ENCODE measurements at regions not wholly inside any gene's neighbourhood (a gene's known extent, or its start where the extent isn't known, plus 50 kb on each side); places are given as distances from the start of the nearest gene placed in this dataset.

GRCh38 chr4:30815685-30816084 lies 95.5 kb downstream of the PCDH7 start:
- no peak for TF ChIP-seq CTCF (IDR thresholded peaks at IDR 0.05; ENCODE audit: unreplicated experiment)
- Mint-ChIP-seq H3K9me3 (ENCODE audit: unreplicated experiment) (no peaks in the 10 kb centered on the region), H3K4me1 (ENCODE audit: unreplicated experiment) (peaks cover 5% of the 10 kb centered on the region), H3K36me3 (ENCODE audit: low read depth, unreplicated experiment) (no peaks in the 10 kb centered on the region), H3K4me3 (ENCODE audit: unreplicated experiment) (no peak overlapping the region), H3K27ac (ENCODE audit: unreplicated experiment) (no peak overlapping the region), H3K27me3 (ENCODE audit: unreplicated experiment) (no peaks in the 10 kb centered on the region)
- DNase-seq (ENCODE audit: low spot score) = no peak

DNA sequence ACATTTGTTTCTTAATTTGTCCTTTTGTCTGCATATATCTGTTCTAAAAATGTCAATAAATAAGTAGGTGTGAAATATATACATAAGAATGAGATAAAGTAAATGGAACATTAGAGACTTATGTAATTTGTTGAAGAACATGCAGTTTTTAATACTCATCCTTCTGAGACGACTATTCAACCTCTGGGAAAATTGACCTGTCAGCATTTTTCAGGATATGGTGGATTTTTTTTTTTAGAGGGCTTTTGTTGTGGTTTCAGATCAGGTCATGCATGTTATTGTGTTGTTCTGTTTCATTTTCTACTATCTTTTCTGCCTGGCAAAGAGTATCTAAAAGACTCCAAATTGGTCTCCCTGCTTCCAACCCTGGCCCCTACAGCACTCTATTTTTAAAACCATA lies 97.3 kb downstream of the PCDH7 start:
- H3K4me1 Mint-ChIP-seq (ENCODE audit: unreplicated experiment) = peaks cover 5% of the 10 kb centered on the region
- no peak for TF ChIP-seq CTCF (IDR thresholded peaks at IDR 0.05; ENCODE audit: unreplicated experiment)
- H3K27me3 Mint-ChIP-seq (ENCODE audit: unreplicated experiment) = no peaks in the 10 kb centered on the region
- DNase-seq (ENCODE audit: low spot score) = no peak
- H3K4me3 Mint-ChIP-seq (ENCODE audit: unreplicated experiment) = no peak overlapping the region
- no peaks in the 10 kb centered on the region for H3K9me3 Mint-ChIP-seq (ENCODE audit: unreplicated experiment)
- H3K36me3 Mint-ChIP-seq (ENCODE audit: low read depth, unreplicated experiment) = no peaks in the 10 kb centered on the region
- H3K27ac Mint-ChIP-seq (ENCODE audit: unreplicated experiment) = no peak overlapping the region

DNA sequence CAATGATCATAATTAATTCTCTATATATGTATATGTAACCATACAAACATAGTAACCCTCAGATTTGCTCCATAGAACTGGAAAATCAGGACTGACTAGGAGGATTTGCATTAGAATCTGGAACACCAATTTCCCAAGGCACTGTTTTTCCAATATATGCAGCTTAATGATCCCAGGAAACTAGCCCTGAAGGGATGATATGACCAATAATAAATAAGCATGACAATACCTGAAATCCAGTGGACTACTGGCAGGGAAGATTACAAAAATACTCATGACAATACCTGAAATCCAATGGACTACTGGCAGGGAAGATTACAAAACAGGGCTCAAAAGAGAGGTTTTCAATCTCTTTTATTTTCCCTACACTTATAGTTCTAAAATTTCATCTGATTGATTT lies 98.4 kb downstream of the PCDH7 start:
- no peak for TF ChIP-seq CTCF (IDR thresholded peaks at IDR 0.05; ENCODE audit: unreplicated experiment)
- no peak for DNase-seq (ENCODE audit: low spot score)
- no peaks in the 10 kb centered on the region for H3K36me3 Mint-ChIP-seq (ENCODE audit: low read depth, unreplicated experiment)
- peaks cover 5% of the 10 kb centered on the region for H3K4me1 Mint-ChIP-seq (ENCODE audit: unreplicated experiment)
- no peak overlapping the region for H3K27ac Mint-ChIP-seq (ENCODE audit: unreplicated experiment)
- no peak overlapping the region for H3K4me3 Mint-ChIP-seq (ENCODE audit: unreplicated experiment)
- no peaks in the 10 kb centered on the region for H3K27me3 Mint-ChIP-seq (ENCODE audit: unreplicated experiment)
- no peaks in the 10 kb centered on the region for H3K9me3 Mint-ChIP-seq (ENCODE audit: unreplicated experiment)

DNA sequence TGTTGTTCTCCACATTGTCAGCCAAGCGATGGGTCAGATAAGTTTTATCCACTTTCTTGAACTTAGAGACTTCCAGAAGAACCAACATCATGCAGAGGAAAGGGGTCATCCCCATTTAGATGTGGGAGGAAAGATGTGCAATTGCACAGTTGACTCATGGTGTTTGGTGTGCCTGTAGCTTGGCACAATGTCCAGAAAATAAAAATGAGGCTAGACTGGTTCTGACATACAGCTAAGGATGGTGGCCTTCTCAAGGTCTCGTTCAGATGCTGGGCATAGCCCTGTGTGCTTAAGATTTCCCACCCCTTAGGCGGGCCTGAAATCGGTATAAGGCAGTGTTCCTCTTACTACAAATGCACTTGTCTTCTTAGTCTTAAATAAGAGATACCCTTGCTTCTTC lies 101.1 kb downstream of the PCDH7 start:
- Mint-ChIP-seq H3K9me3 (ENCODE audit: unreplicated experiment) (no peaks in the 10 kb centered on the region), H3K36me3 (ENCODE audit: low read depth, unreplicated experiment) (no peaks in the 10 kb centered on the region), H3K4me1 (ENCODE audit: unreplicated experiment) (peaks cover 5% of the 10 kb centered on the region), H3K27me3 (ENCODE audit: unreplicated experiment) (no peaks in the 10 kb centered on the region), H3K27ac (ENCODE audit: unreplicated experiment) (no peak overlapping the region), H3K4me3 (ENCODE audit: unreplicated experiment) (no peak overlapping the region)
- TF ChIP-seq CTCF (IDR thresholded peaks at IDR 0.05; ENCODE audit: unreplicated experiment) = no peak
- no peak for DNase-seq (ENCODE audit: low spot score)

- peaks cover 5% of the 10 kb centered on the region for H3K4me1 Mint-ChIP-seq (ENCODE audit: unreplicated experiment)
- no peaks in the 10 kb centered on the region for H3K9me3 Mint-ChIP-seq (ENCODE audit: unreplicated experiment)
- H3K4me3 Mint-ChIP-seq (ENCODE audit: unreplicated experiment) = no peak overlapping the region
- TF ChIP-seq CTCF (IDR thresholded peaks at IDR 0.05; ENCODE audit: unreplicated experiment) = no peak
- H3K36me3 Mint-ChIP-seq (ENCODE audit: low read depth, unreplicated experiment) = no peaks in the 10 kb centered on the region
- DNase-seq (ENCODE audit: low spot score) = no peak
- no peak overlapping the region for H3K27ac Mint-ChIP-seq (ENCODE audit: unreplicated experiment)
- no peaks in the 10 kb centered on the region for H3K27me3 Mint-ChIP-seq (ENCODE audit: unreplicated experiment)
Measured at GRCh38 chr4:30821859-30822612, 101.9 kb downstream of the PCDH7 start.

Measured in endothelial cell (in vitro differentiated cells).